ENCODE measurements at regions not wholly inside any gene's neighbourhood (a gene's known extent, or its start where the extent isn't known, plus 50 kb on each side); places are given as distances from the start of the nearest gene placed in this dataset.

DNA sequence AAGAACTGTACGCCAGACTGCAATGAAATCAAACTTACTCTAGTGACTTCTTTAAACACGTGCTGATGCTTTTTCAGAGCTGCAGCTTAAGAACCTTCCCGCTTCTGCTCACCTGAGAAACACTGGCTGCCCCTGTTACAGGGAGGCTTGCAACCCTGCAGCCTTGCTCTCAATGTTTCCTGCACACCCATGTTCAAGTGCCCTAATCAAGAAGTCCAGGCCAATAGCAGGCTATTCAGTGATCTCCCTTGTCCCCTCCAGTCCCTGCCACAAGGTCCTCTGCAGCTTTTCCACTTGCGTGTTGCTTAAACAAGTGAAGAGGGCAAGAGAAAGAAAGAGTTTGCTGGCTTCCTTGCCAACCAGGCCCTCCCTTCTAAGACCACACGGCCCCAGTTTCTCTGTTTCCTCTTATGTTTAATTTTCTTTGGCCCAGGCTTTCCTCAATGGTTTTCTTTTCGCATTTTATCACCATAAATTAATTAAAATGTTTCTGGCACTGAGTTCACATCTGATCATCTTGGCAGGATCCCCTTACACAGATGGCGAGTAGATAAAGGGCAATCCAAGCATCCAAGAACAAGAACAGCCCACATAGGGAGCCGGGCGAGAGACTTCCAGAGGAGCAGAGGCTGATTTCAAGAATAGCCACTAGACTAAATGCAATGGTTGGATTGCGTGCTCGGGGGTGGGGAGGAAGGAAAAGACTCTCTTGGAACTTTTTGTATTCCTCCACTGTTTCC is 82.3 kb upstream of the CDKN3 start:
- no peak for DNase-seq
- intact Hi-C loops (cut with DNase I) = no loop called here
- ATAC-seq (ENCODE audit: poor library complexity) = no peak

GRCh38 chr14:54316652-54317051 is 80.2 kb upstream of the CDKN3 start:
- DNase-seq = no peak
- no peak for ATAC-seq (ENCODE audit: poor library complexity)
- intact Hi-C loops (cut with DNase I) = no loop called here

GRCh38 chr14:54317391-54317790 is 79.4 kb upstream of the CDKN3 start:
- DNase-seq = no peak
- intact Hi-C loops (cut with DNase I) = no loop called here
- ATAC-seq (ENCODE audit: poor library complexity) = no peak

- ATAC-seq (ENCODE audit: poor library complexity) = no peak
- no peak for DNase-seq
- intact Hi-C loops (cut with DNase I) = no loop called here
These were observed 74.6 kb upstream of the CDKN3 start for GRCh38 chr14:54322246-54322645.

- intact Hi-C loops (cut with DNase I) = no loop called here
- DNase-seq (peak; percentile 64), ATAC-seq (ENCODE audit: poor library complexity) (peak; percentile 69)
These were observed 74.0 kb upstream of the CDKN3 start for GRCh38 chr14:54322701-54323337.

- intact Hi-C loops (cut with DNase I) = no loop called here
- ATAC-seq (ENCODE audit: poor library complexity) (no peak), DNase-seq (no peak)
These were observed 71.0 kb upstream of the CDKN3 start for GRCh38 chr14:54325766-54326165.

- DNase-seq = no peak
- intact Hi-C loops (cut with DNase I) = no loop called here
- ATAC-seq (ENCODE audit: poor library complexity) = peak; percentile 85
These were observed 67.6 kb upstream of the CDKN3 start for GRCh38 chr14:54329082-54329695.

DNA sequence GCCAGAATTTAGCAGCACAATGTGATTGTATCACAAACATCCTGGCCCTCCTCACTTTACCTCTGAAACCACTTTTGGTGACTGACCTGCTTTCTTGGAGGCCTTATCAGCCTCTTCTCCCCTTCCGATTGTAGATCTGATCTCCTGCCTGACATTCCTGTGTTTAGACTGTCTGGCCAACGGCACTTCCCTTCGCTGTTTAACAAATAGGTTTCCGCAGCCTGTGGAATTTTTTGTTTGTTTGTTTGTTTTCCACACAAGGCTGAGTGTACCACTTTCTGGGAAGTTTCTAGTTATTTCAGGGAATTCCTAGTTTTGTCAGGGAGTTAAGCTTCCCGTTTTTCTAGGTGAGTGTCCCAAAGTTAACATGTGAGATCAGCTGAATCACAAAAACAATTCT is 65.9 kb upstream of the CDKN3 start:
- intact Hi-C loops (cut with DNase I) = no loop called here
- DNase-seq = no peak
- ATAC-seq (ENCODE audit: poor library complexity) = no peak

- DNase-seq (no peak), ATAC-seq (ENCODE audit: poor library complexity) (peak; percentile 34)
- intact Hi-C loops (cut with DNase I) = no loop called here
These were observed 65.3 kb upstream of the CDKN3 start for GRCh38 chr14:54331516-54331915.

DNA sequence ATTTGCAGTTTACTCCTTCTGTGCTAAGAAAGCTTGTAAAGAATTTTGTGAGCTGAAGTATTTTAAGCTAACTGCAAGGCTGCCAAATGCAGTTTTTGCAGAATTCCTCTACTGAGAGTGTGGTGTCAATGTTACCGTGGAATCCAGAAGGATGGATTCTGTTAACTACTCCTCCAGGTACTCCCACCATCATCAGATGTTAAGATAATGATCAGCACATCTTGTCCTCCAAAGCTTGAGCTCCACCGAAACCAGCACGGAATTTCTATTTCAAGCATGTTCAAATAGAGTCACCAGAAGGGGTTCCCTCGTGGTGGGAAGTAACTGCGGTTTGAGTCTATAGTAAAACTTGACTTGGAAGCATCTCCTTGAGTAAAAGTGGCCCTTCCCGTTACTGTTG is 64.3 kb upstream of the CDKN3 start:
- intact Hi-C loops (cut with DNase I) = no loop called here
- ATAC-seq (ENCODE audit: poor library complexity) (no peak), DNase-seq (no peak)

GRCh38 chr14:54333511-54333910 is 63.3 kb upstream of the CDKN3 start:
- DNase-seq (no peak), ATAC-seq (ENCODE audit: poor library complexity) (no peak)
- intact Hi-C loops (cut with DNase I) = no loop called here

- ATAC-seq (ENCODE audit: poor library complexity) = no peak
- no peak for DNase-seq
- intact Hi-C loops (cut with DNase I) = no loop called here
These were observed 61.1 kb upstream of the CDKN3 start for GRCh38 chr14:54335569-54336155.

- DNase-seq (no peak), ATAC-seq (ENCODE audit: poor library complexity) (no peak)
- intact Hi-C loops (cut with DNase I) = no loop called here
These were observed 59.5 kb upstream of the CDKN3 start for GRCh38 chr14:54337314-54337713.

DNA sequence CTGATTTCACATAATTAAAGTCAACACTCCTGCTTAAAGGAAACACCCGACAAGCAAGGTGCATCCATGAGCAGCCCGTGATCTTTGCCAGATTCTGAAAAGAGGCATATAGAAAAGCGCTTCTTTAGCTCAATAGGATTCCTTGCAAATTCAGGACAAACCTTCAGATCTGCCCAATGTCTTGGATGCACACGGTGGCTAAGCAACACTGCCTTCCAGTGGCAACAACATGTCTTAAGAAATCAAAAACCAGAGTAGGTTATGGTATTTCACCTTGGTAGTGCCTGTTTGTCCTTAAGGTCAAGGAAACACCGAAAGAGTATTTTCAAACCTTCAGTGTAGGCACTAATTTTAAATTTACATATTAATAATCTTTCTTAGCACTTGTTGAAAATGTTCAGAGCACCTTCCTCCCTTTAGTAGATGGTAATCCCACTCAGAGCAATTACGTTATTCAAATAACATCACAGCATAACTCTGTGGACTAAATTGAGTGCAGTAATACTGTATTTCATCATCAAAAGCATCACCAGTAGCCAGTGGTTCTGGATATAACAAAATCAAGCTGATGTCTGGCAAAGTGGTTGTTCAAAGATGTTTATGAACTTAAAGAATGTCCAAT is 58.0 kb upstream of the CDKN3 start:
- no peak for ATAC-seq (ENCODE audit: poor library complexity)
- intact Hi-C loops (cut with DNase I) = no loop called here
- DNase-seq = no peak

- ATAC-seq (ENCODE audit: poor library complexity) = no peak
- intact Hi-C loops (cut with DNase I) = loop anchor here (10.0 kb wide), 1 partner anchor 1045 kb away; no protein-coding TSS in a partner anchor
- DNase-seq = no peak
These were observed 57.0 kb upstream of the CDKN3 start for GRCh38 chr14:54339771-54340170.

DNA sequence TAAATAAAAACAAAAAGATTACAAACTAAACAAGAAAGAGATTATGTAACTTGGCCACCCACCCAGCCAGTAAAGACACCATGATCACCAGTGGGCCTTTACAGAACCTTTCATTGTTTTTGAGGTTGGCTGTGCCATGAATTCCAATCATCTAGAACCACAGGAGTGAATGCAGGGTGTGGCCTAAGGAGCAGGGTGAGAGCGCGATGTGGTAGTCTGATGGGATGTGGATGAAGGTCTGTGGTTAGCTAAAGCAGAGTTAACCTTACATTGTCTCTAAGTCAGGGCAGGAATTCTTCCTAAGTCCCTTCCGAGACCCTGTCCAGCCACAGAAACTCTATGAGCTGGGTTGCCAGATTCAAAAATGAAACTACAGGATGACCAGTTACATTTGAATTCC is 54.0 kb upstream of the CDKN3 start:
- no peak for ATAC-seq (ENCODE audit: poor library complexity)
- intact Hi-C loops (cut with DNase I) = loop anchor here (10.0 kb wide), 1 partner anchor 1048 kb away; no protein-coding TSS in a partner anchor
- DNase-seq = no peak

GRCh38 chr14:54343272-54344121 is 53.3 kb upstream of the CDKN3 start:
- intact Hi-C loops (cut with DNase I) = loop anchor here (10.0 kb wide), 1 partner anchor 1049 kb away; no protein-coding TSS in a partner anchor
- peak; percentile 60 for ATAC-seq (ENCODE audit: poor library complexity)
- no peak for DNase-seq

DNA sequence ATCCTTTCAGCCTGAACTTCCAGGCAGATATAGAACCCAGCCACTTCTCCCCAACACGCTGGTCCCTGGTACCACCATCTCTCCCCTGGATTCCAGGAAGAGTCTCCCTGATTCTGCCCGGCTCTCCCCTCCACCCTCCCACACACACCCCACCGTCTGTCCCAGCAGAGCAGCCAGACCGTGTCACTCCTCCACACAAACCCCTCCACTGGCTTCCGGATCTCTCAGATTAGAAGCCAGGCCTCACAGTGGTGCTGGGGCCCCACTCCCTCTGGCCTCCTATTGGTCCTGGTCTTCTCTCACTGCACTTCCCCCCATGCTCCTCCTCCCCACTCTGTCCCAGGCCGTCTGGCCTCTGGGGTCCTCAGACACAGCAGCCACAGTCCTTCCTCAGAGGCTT is 52.4 kb upstream of the CDKN3 start:
- no peak for ATAC-seq (ENCODE audit: poor library complexity)
- DNase-seq = no peak
- intact Hi-C loops (cut with DNase I) = loop anchor here (10.0 kb wide), 1 partner anchor 1050 kb away; no protein-coding TSS in a partner anchor

All from Right ventricle myocardium superior (tissue), 1 donor.